ENCODE measurements at regions not wholly inside any gene's neighbourhood (a gene's known extent, or its start where the extent isn't known, plus 50 kb on each side); places are given as distances from the start of the nearest gene placed in this dataset.
"Not testable (repeated sequence)": the region's sequence is repeated elsewhere in the genome, so short reads cannot be mapped to it uniquely, and the experiment has no call there.

GRCh38 chr5:104033186-104033585 is 470.6 kb upstream of the NUDT12 start:
- intact Hi-C loops (cut with micrococcal nuclease; ENCODE audit: unreplicated experiment); BruUV-seq (replicated peaks); H3K79me2 ChIP-seq (ENCODE audit: insufficient read depth, low read depth, low read length); H3K4me3 ChIP-seq (ENCODE audit: low read depth, low read length, poor library complexity, severe bottlenecking); H3K9me3 ChIP-seq (ENCODE audit: low read length); H3K36me3 ChIP-seq (ENCODE audit: insufficient read depth, low read length); DNase-seq (ENCODE audit: low spot score); H3K4me1 ChIP-seq (ENCODE audit: insufficient read depth, low read length, poor library complexity, severe bottlenecking); H3K27ac ChIP-seq (ENCODE audit: low read depth, low read length, poor library complexity, severe bottlenecking); CTCF ChIA-PET (ENCODE audit: unreplicated experiment); H2AFZ ChIP-seq (ENCODE audit: low read length); H3K4me2 ChIP-seq (ENCODE audit: low read length); POLR2A ChIA-PET; H4K20me1 ChIP-seq (ENCODE audit: insufficient read depth, low read length); H3K9me2 ChIP-seq (ENCODE audit: insufficient read depth, low read length): not testable (repeated sequence)

GRCh38 chr5:104024538-104024937 is 461.9 kb upstream of the NUDT12 start:
- CTCF ChIA-PET (ENCODE audit: unreplicated experiment) = no interaction called here
- Histone ChIP-seq H3K4me2 (ENCODE audit: low read length) (no peak overlapping the region), H3K9me2 (ENCODE audit: insufficient read depth, low read length) (no peaks in the 10 kb centered on the region), H3K9me3 (ENCODE audit: low read length) (no peaks in the 10 kb centered on the region), H4K20me1 (ENCODE audit: insufficient read depth, low read length) (no peaks in the 10 kb centered on the region), H2AFZ (ENCODE audit: low read length) (no peak overlapping the region), H3K4me1 (ENCODE audit: insufficient read depth, low read length, poor library complexity, severe bottlenecking) (no peaks in the 10 kb centered on the region), H3K27ac (ENCODE audit: low read depth, low read length, poor library complexity, severe bottlenecking) (no peak overlapping the region), H3K36me3 (ENCODE audit: insufficient read depth, low read length) (no peaks in the 10 kb centered on the region), H3K4me3 (ENCODE audit: low read depth, low read length, poor library complexity, severe bottlenecking) (no peak overlapping the region), H3K79me2 (ENCODE audit: insufficient read depth, low read depth, low read length) (no peaks in the 10 kb centered on the region)
- no TSS peak for BruUV-seq (replicated peaks)
- POLR2A ChIA-PET = no interaction called here
- DNase-seq (ENCODE audit: low spot score) = no peak
- intact Hi-C loops (cut with micrococcal nuclease; ENCODE audit: unreplicated experiment) = no loop called here
- TF ChIP-seq EZH2phosphoT487 (IDR thresholded peaks at IDR 0.05; ENCODE audit: borderline replicate concordance, low read depth, low read length) (no peak), CTCF (conservative IDR thresholded peaks at IDR 0.05; ENCODE audit: low read length) (no peak)

- H2AFZ ChIP-seq (ENCODE audit: low read length) = no peak overlapping the region
- TF ChIP-seq CTCF (conservative IDR thresholded peaks at IDR 0.05; ENCODE audit: low read length) = no peak
- no peak for TF ChIP-seq EZH2phosphoT487 (IDR thresholded peaks at IDR 0.05; ENCODE audit: borderline replicate concordance, low read depth, low read length)
- ChIA-PET POLR2A (no interaction called here), CTCF (ENCODE audit: unreplicated experiment) (no interaction called here)
- no peaks in the 10 kb centered on the region for H4K20me1 ChIP-seq (ENCODE audit: insufficient read depth, low read length)
- intact Hi-C loops (cut with micrococcal nuclease; ENCODE audit: unreplicated experiment) = no loop called here
- no peak for DNase-seq (ENCODE audit: low spot score)
- H3K4me3 ChIP-seq (ENCODE audit: low read depth, low read length, poor library complexity, severe bottlenecking) = no peak overlapping the region
- H3K36me3 ChIP-seq (ENCODE audit: insufficient read depth, low read length) = no peaks in the 10 kb centered on the region
- no peaks in the 10 kb centered on the region for H3K79me2 ChIP-seq (ENCODE audit: insufficient read depth, low read depth, low read length)
- H3K9me3 ChIP-seq (ENCODE audit: low read length) = no peaks in the 10 kb centered on the region
- BruUV-seq (replicated peaks) = no TSS peak
- H3K4me1 ChIP-seq (ENCODE audit: insufficient read depth, low read length, poor library complexity, severe bottlenecking) = no peaks in the 10 kb centered on the region
- H3K9me2 ChIP-seq (ENCODE audit: insufficient read depth, low read length) = no peaks in the 10 kb centered on the region
- H3K4me2 ChIP-seq (ENCODE audit: low read length) = no peak overlapping the region
- no peak overlapping the region for H3K27ac ChIP-seq (ENCODE audit: low read depth, low read length, poor library complexity, severe bottlenecking)
These were observed 461.1 kb upstream of the NUDT12 start for GRCh38 chr5:104023739-104024138.
